K562 (cell line): ENCODE measurements at regions not wholly inside any gene's neighbourhood (a gene's known extent, or its start where the extent isn't known, plus 50 kb on each side); places are given as distances from the start of the nearest gene placed in this dataset.

Experiments
- ATAC-seq: fragments of 200-7000 bp; cut with Tn5 transposase; 3 replicates; pipeline ENCODE4 v1.9.1; 2020; ENCODE audit warnings: moderate library complexity
- BruUV-seq: library from RNA; stranded (reverse); fragments of 400-500 nt; replicated peaks from 2 replicates; lab custom pipeline; 2021; lab: Mats Ljungman, UMichigan
- CTCF ChIA-PET: fragments of 300-600 bp; formaldehyde crosslinking; extraction: SDS; loops from one replicate; lab custom pipeline; 2021; ENCODE audit warnings: low intra/inter-chr PET ratio; lab: Yijun Ruan, JAX
- POLR2A ChIA-PET: fragments of 300-600, 350-650 bp; sonication (Branson Sonifier 250); formaldehyde crosslinking; extraction: SDS; loops from one replicate; lab custom pipeline; 2021; ENCODE audit warnings: antibody characterized with exemption, inconsistent platforms; lab: Yijun Ruan, JAX
- DNase-seq, 4 experiments: peaks; one replicate each; pipeline versions ENCODE4 v3.0.0 to v3.0.0-alpha.2; 2011 to 2018; ENCODE audit warnings: low spot score in 3 of 4, mixed read lengths in 3 of 4; ENCODE audit errors: extremely low read depth in 1 of 4
- FAIRE-seq: peaks from 2 replicates; lab custom pipeline; 2011; peaks lifted over from hg19 to GRCh38; lab: Jason Lieb, UNC
- H2AFZ ChIP-seq: 2 replicates; pipeline ENCODE4 v1.6.0; 2011; ENCODE audit warnings: low read depth, low read length, control low read depth, inconsistent platforms
- H3K27ac ChIP-seq: fragments of 200-600 bp; 3 replicates; pipeline ENCODE4 v1.8.0; 2011; ENCODE audit warnings: low read depth, mild to moderate bottlenecking, control low read depth, inconsistent platforms, low read length, moderate library complexity, mixed read lengths; ENCODE audit errors: extremely low read depth
- H3K27me3 ChIP-seq, 2 experiments: fragments of 300-600 bp in 1 of 2; 2 replicates in 1 of 2; 3 replicates in 1 of 2; pipeline versions ENCODE4 v1.6.0 to v1.8.0; 2011; ENCODE audit warnings: inconsistent platforms in 2 of 2, low read length in 2 of 2, mild to moderate bottlenecking in 1 of 2, mixed read lengths in 1 of 2, moderate library complexity in 1 of 2; ENCODE audit not compliant: control insufficient read depth in 2 of 2, insufficient read depth in 2 of 2
- H3K36me3 ChIP-seq: fragments of 300-600 bp; 3 replicates; pipeline ENCODE4 v1.8.0; 2011; ENCODE audit warnings: mild to moderate bottlenecking, low read length, inconsistent platforms; ENCODE audit not compliant: control insufficient read depth, insufficient read depth
- H3K4me1 ChIP-seq, 2 experiments: fragments of 200-600 bp in 1 of 2; replicated peaks in 1 of 2; 2 replicates in 1 of 2; 3 replicates in 1 of 2; pipeline versions ENCODE4 v1.5.1 to v1.8.0; 2011; ENCODE audit warnings: inconsistent platforms in 2 of 2, low read length in 2 of 2, mild to moderate bottlenecking in 1 of 2, mixed read lengths in 1 of 2, moderate library complexity in 1 of 2; ENCODE audit not compliant: control insufficient read depth in 2 of 2, insufficient read depth in 2 of 2
- H3K4me2 ChIP-seq: 2 replicates; pipeline ENCODE4 v1.6.1; 2011; ENCODE audit warnings: low read length, control low read depth, inconsistent platforms, mixed read lengths; ENCODE audit not compliant: insufficient read depth
- H3K4me3 ChIP-seq: fragments of 200-600 bp; sonication (generic), shearing (Covaris generic); 2 replicates; pipeline ENCODE4 v1.5.1; 2016; ENCODE audit warnings: control low read depth, inconsistent platforms
- H3K79me2 ChIP-seq: fragments of 200-600 bp; 3 replicates; pipeline ENCODE4 v1.8.0; 2011; ENCODE audit warnings: low read length, inconsistent platforms; ENCODE audit not compliant: control insufficient read depth, insufficient read depth
- H3K9ac ChIP-seq, 2 experiments: 2 replicates each; pipeline versions ENCODE4 v1.6.0 to v1.6.1; 2011; ENCODE audit warnings: low read depth in 2 of 2, low read length in 2 of 2, control low read depth in 1 of 2, inconsistent platforms in 1 of 2, mild to moderate bottlenecking in 1 of 2, mixed read lengths in 1 of 2; ENCODE audit not compliant: insufficient read depth in 1 of 2
- H3K9me1 ChIP-seq: one replicate; pipeline ENCODE4 v1.6.0; 2011; ENCODE audit warnings: inconsistent platforms, mild to moderate bottlenecking, low read length, moderate library complexity; ENCODE audit not compliant: control insufficient read depth, insufficient read depth
- H3K9me3 ChIP-seq: replicated peaks from 2 replicates; pipeline ENCODE4 v1.5.1; 2011; ENCODE audit warnings: low read depth, low read length, inconsistent platforms; ENCODE audit not compliant: control insufficient read depth, insufficient read depth
- H4K20me1 ChIP-seq: replicated peaks from 2 replicates; pipeline ENCODE4 v1.6.1; 2011; ENCODE audit warnings: low read length, inconsistent platforms, mixed read lengths; ENCODE audit not compliant: control insufficient read depth, insufficient read depth
- BRD4 ChIP-seq: fragments of 200-600 bp; sonication (generic); IDR thresholded peaks from 2 replicates; pipeline ENCODE4 v1.6.1; 2017; ENCODE audit warnings: inconsistent platforms
- CTCF ChIP-seq, 3 experiments: IDR thresholded peaks in 2 of 3; conservative IDR thresholded peaks in 1 of 3; 2 replicates each; pipeline ENCODE4 v1.5.1; 2011 to 2012; ENCODE audit warnings: low read length in 3 of 3, mild to moderate bottlenecking in 3 of 3, control low read depth in 2 of 3, improper control_type of control experiment in 1 of 3, inconsistent platforms in 1 of 3, low read depth in 1 of 3, mixed read lengths in 1 of 3, moderate library complexity in 1 of 3; ENCODE audit not compliant: insufficient read depth in 2 of 3
- ELK1 ChIP-seq: sonication (generic); formaldehyde crosslinking; IDR thresholded peaks from 2 replicates; pipeline ENCODE4 v1.8.1; 2022; ENCODE audit warnings: missing genetic modification reagents
- ESRRA ChIP-seq: fragments of 450-650 bp; IDR thresholded peaks from 2 replicates; pipeline ENCODE4 v1.6.1; 2014; ENCODE audit warnings: low read depth, mild to moderate bottlenecking, moderate library complexity, borderline replicate concordance
- HNRNPH1 ChIP-seq: fragments of 200-400 bp; formaldehyde crosslinking; optimal IDR thresholded peaks from 2 replicates; pipeline ENCODE3; 2017; ENCODE audit warnings: low read depth, mild to moderate bottlenecking, low read length, moderate library complexity
- JUN ChIP-seq, 2 experiments: sonication (generic) in 1 of 2; formaldehyde crosslinking in 1 of 2; IDR thresholded peaks; 2 replicates each; pipeline versions ENCODE4 v1.6.1 to v1.8.0; 2012 to 2022; ENCODE audit warnings: borderline replicate concordance in 2 of 2, mild to moderate bottlenecking in 2 of 2, improper control_type of control experiment in 1 of 2, low read depth in 1 of 2, low read length in 1 of 2, missing genetic modification reagents in 1 of 2
- JUND ChIP-seq, 2 experiments: IDR thresholded peaks; 2 replicates in 1 of 2; 3 replicates in 1 of 2; pipeline ENCODE4 v1.6.1; 2011; ENCODE audit warnings: borderline replicate concordance in 2 of 2, low read depth in 2 of 2, low read length in 2 of 2, improper control_type of control experiment in 1 of 2, missing biosample characterization in 1 of 2, missing genetic modification characterization in 1 of 2, missing genetic modification reagents in 1 of 2
- LARP7 ChIP-seq: fragments of 450-650 bp; IDR thresholded peaks from 2 replicates; pipeline ENCODE4 v1.6.1; 2016
- MTF1 ChIP-seq: fragments of 250-450 bp; sonication (Bioruptor Pico); IDR thresholded peaks from 2 replicates; pipeline ENCODE4 v1.9.0; 2021; ENCODE audit warnings: moderate library complexity, mild to moderate bottlenecking, inconsistent platforms, borderline replicate concordance
- SRSF7 ChIP-seq: fragments of 200-400 bp; formaldehyde crosslinking; optimal IDR thresholded peaks from 2 replicates; pipeline ENCODE3; 2017; ENCODE audit warnings: mild to moderate bottlenecking, low read depth, low read length
- TAF7 ChIP-seq: fragments of 450-650 bp; IDR thresholded peaks from 2 replicates; pipeline ENCODE4 v1.6.1; 2016; ENCODE audit warnings: missing genetic modification characterization, missing compliant biosample characterization
- ZBTB43 ChIP-seq: sonication (generic); formaldehyde crosslinking; IDR thresholded peaks from 2 replicates; pipeline ENCODE4 v1.8.0; 2023; ENCODE audit warnings: mild to moderate bottlenecking, missing genetic modification reagents
- ZFP30 ChIP-seq: fragments of 250-450 bp; sonication (Bioruptor Pico); IDR thresholded peaks from 2 replicates; pipeline ENCODE4 v1.8.0; 2022; ENCODE audit warnings: moderate library complexity, mild to moderate bottlenecking, inconsistent platforms, borderline replicate concordance
- ZNF764 ChIP-seq: fragments of 250-450 bp; sonication (Bioruptor Pico); IDR thresholded peaks from 2 replicates; pipeline ENCODE4 v1.4.0; 2020; ENCODE audit warnings: low read depth, mild to moderate bottlenecking, moderate library complexity
- ZNF79 ChIP-seq: fragments of 250-450 bp; sonication (Bioruptor Pico); IDR thresholded peaks from 2 replicates; pipeline ENCODE4 v1.4.0; 2020; ENCODE audit warnings: low read depth, mild to moderate bottlenecking, moderate library complexity
- WGBS: fragments of 100-300 bp; shearing (Covaris generic); methylation state at CpG from one replicate; pipeline ENCODE4 v1.1.6; 2016; ENCODE audit warnings: low coverage, mixed read lengths; ENCODE audit not compliant: insufficient coverage; ENCODE audit errors: missing lambda C conversion rate; 5-methylcytosine and 5-hydroxymethylcytosine counted together
- in situ Hi-C: fragments of 300-500 bp; cut with MboI; formaldehyde crosslinking; loops from 4 replicates; pipeline ENCODE4 v1.15.0; 2018; ENCODE audit warnings: inconsistent platforms, mixed read lengths
- intact Hi-C: fragments of 100-400 bp; cut with micrococcal nuclease; formaldehyde crosslinking; loops from 2 replicates; pipeline ENCODE4 v1.14.2; 2022

DNA sequence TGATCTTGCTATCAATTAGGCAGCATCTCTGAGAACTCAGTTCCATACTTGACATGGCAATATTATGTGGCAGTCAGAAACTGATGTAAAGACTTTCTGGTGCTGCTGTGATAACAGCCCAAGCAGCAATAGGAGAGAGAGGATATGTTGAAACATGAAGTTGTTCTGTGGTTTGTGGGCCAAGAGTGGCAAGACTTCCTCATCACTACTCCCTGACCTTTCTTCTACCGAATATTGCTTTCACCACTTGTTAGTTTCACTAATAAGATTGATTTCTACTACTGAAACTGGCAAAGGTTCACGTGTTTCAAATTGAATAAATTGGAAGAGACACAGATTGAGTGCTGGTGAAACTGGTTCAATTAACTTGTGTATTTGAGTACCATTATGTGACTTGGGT lies 852.6 kb upstream of the RAG2 start:
- no peaks in the 10 kb centered on the region for H3K4me1 ChIP-seq
- no peaks in the 10 kb centered on the region for H3K36me3 ChIP-seq
- no peak for ATAC-seq
- intact Hi-C loops = no loop called here
- ChIA-PET CTCF (no interaction called here), POLR2A (no interaction called here)
- no peak overlapping the region for H2AFZ ChIP-seq
- no peak overlapping the region for H3K27ac ChIP-seq
- H4K20me1 ChIP-seq = no peaks in the 10 kb centered on the region
- BruUV-seq = no TSS peak
- FAIRE-seq = no peak
- in situ Hi-C loops = no loop called here
- H3K27me3 ChIP-seq = no peaks in the 10 kb centered on the region
- no peak overlapping the region for H3K9ac ChIP-seq
- no peak for DNase-seq
- WGBS = 0% methylated on average over 2 of the region's 2 CpGs
- no peaks in the 10 kb centered on the region for H3K9me1 ChIP-seq
- H3K4me3 ChIP-seq = no peak overlapping the region
- H3K79me2 ChIP-seq = no peaks in the 10 kb centered on the region
- H3K9me3 ChIP-seq = no peaks in the 10 kb centered on the region
- no peak overlapping the region for H3K4me2 ChIP-seq
- TF ChIP-seq ZBTB43 (CRISPR knock-in tag) (no peak), MTF1 (CRISPR knock-in tag) (no peak), ZNF79 (CRISPR knock-in tag) (no peak), ZNF764 (CRISPR knock-in tag) (no peak), ELK1 (CRISPR knock-in tag) (no peak), JUN (IDR thresholded peaks at IDR 0.05; ENCODE audit: borderline replicate concordance, low read depth, low read length) (no peak), JUN (CRISPR knock-in tag; IDR thresholded peaks at IDR 0.05; ENCODE audit: borderline replicate concordance) (no peak), ZFP30 (CRISPR knock-in tag) (no peak), HNRNPH1 (no peak), SRSF7 (no peak), ESRRA (no peak), LARP7 (no peak), BRD4 (no peak), JUND (IDR thresholded peaks at IDR 0.05; ENCODE audit: borderline replicate concordance, low read depth, low read length) (no peak), JUND (tag; IDR thresholded peaks at IDR 0.05; ENCODE audit: borderline replicate concordance, low read depth, low read length) (no peak), CTCF (IDR thresholded peaks at IDR 0.05 in 2 of 3, conservative IDR thresholded peaks at IDR 0.05 in 1 of 3; ENCODE audit: insufficient read depth in 2 of 3, low read depth in 1 of 3, low read length in 3 of 3) (no peak), TAF7 (tag) (no peak)
